ENCODE measurements at regions not wholly inside any gene's neighbourhood (a gene's known extent, or its start where the extent isn't known, plus 50 kb on each side); places are given as distances from the start of the nearest gene placed in this dataset.

DNA sequence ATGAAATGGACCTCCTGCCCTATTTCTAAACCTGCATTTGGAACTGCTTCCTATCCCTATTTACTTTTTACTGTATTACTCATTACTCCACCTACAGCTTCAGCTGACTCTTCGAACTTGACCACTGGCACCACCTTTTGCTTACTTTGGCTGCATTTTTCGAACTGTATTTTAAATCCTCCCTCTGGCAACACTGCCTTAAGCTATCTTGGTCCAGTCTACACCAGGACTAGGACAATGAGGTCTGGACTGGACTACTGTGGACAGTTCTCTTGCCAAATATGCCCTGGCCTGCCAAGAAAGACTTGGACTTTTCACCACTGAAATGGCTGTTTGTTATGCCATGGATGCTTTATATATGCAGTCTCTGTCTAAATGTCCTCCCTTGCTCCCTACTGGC lies 328.1 kb downstream of the BTG1 start:
- intact Hi-C loops (cut with micrococcal nuclease) = loop anchor here (10.0 kb wide), 1 partner anchor 433 kb away; no protein-coding TSS in a partner anchor
- DNase-seq = no peak
- no peaks in the 10 kb centered on the region for H3K27me3 Mint-ChIP-seq
- no peak overlapping the region for H3K27ac Mint-ChIP-seq
- TF ChIP-seq, protein P1, sequence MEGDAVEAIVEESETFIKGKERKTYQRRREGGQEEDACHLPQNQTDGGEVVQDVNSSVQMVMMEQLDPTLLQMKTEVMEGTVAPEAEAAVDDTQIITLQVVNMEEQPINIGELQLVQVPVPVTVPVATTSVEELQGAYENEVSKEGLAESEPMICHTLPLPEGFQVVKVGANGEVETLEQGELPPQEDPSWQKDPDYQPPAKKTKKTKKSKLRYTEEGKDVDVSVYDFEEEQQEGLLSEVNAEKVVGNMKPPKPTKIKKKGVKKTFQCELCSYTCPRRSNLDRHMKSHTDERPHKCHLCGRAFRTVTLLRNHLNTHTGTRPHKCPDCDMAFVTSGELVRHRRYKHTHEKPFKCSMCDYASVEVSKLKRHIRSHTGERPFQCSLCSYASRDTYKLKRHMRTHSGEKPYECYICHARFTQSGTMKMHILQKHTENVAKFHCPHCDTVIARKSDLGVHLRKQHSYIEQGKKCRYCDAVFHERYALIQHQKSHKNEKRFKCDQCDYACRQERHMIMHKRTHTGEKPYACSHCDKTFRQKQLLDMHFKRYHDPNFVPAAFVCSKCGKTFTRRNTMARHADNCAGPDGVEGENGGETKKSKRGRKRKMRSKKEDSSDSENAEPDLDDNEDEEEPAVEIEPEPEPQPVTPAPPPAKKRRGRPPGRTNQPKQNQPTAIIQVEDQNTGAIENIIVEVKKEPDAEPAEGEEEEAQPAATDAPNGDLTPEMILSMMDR (IDR thresholded peaks at IDR 0.05) = no peak
- no peak for ATAC-seq
- H3K4me3 Mint-ChIP-seq = no peak overlapping the region
- POLR2A ChIA-PET = no interaction called here
- CTCF ChIA-PET = interaction anchor here (1.0 kb wide), 1 partner anchor 27 kb away, joined by 3 read pairs; no protein-coding TSS in a partner anchor
- peaks cover 3% of the 10 kb centered on the region for H3K36me3 Mint-ChIP-seq (ENCODE audit: low read depth)
- H3K4me1 Mint-ChIP-seq (ENCODE audit: low read depth) = peaks cover 12% of the 10 kb centered on the region
- peaks cover 9% of the 10 kb centered on the region for H3K9me3 Mint-ChIP-seq

DNA sequence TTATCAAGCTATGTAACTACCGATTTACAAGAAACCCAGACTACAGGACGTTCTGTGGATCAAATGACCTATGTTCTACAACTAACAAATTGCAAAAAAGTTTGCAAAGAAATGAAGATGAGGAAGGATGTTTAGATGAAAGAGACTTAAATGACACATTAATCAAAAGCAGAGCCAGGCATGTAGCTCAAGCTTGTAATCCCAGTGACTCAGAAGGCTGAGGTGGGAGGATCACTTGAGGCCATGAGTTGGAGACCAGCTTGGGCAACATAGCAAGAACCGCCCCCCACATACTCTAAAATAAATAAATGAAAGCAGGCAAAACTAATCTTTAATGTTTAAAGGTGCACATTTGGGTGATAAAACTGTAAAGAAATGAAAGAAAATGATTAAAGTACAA lies 331.9 kb downstream of the BTG1 start:
- Mint-ChIP-seq H3K27me3 (no peaks in the 10 kb centered on the region), H3K4me3 (no peak overlapping the region), H3K27ac (no peak overlapping the region), H3K36me3 (ENCODE audit: low read depth) (peaks cover 11% of the 10 kb centered on the region), H3K4me1 (ENCODE audit: low read depth) (peaks cover 26% of the 10 kb centered on the region), H3K9me3 (peaks cover 24% of the 10 kb centered on the region)
- TF ChIP-seq, protein P1 (IDR thresholded peaks at IDR 0.05) = no peak
- POLR2A ChIA-PET = no interaction called here
- CTCF ChIA-PET = interaction anchor here (0.7 kb wide), 1 partner anchor 33 kb away, joined by 3 read pairs; no protein-coding TSS in a partner anchor
- intact Hi-C loops (cut with micrococcal nuclease) = loop anchor here (5.0 to 10.0 kb wide), 2 partner anchors 329 to 429 kb away; no protein-coding TSS in a partner anchor
- ATAC-seq (no peak), DNase-seq (peak; percentile 21)

DNA sequence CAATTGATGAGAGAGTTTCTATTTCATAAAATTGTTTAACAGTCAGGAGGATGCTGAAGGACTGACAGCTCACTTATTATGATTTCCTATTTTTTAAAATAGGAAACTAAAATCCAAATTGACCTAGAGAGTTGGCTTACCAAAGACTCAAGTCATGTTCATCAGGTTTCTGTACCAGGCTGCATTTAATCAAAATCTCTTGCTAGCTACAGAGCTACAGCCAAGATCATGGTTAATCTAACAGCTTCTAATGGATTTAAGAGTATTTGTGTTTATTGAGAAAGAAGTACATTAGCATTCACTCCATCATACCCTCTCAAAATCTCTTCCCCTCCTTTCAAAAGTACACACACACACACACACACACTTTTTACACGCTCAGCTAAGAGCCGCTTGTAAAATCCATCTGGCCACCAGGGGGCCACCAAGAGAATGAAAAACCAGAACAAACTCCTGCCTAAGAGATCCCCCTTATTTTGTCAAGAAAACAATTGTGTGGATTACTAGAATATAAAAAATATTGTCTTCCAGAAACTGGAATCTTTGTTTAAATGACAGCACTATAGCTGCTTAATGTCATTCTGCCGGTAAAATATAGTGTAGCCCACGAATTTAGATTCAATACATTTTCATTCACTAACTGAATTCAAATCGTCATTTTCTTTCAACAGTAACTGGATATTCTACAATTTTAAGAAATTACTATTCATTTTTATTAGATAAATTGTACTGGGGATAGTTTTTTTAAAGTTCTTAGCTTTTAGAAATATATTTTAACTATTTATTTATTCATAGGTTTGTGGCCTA lies 334.0 kb downstream of the BTG1 start:
- TF ChIP-seq, protein P1 (IDR thresholded peaks at IDR 0.05) = peak; percentile 92
- ChIA-PET CTCF (interaction anchor here (0.5 to 3.5 kb wide), 70 partner anchors 9 to 780 kb away, joined by 3 to 32 read pairs (median 4); partner anchors contain the start of gene BTG1), POLR2A (interaction anchor here (0.6 to 0.7 kb wide), 2 partner anchors 240 to 332 kb away, joined by 3 read pairs; no protein-coding TSS in a partner anchor)
- peaks cover 17% of the 10 kb centered on the region for H3K36me3 Mint-ChIP-seq (ENCODE audit: low read depth)
- DNase-seq (peak; percentile 87), ATAC-seq (peak; percentile 78)
- H3K9me3 Mint-ChIP-seq = peaks cover 36% of the 10 kb centered on the region
- intact Hi-C loops (cut with micrococcal nuclease) = loop anchor here (5.0 to 10.0 kb wide), 2 partner anchors 331 to 427 kb away; no protein-coding TSS in a partner anchor
- H3K27ac Mint-ChIP-seq = peak overlapping the region; percentile 79
- no peaks in the 10 kb centered on the region for H3K27me3 Mint-ChIP-seq
- H3K4me3 Mint-ChIP-seq = no peak overlapping the region
- peaks cover 26% of the 10 kb centered on the region for H3K4me1 Mint-ChIP-seq (ENCODE audit: low read depth)

DNA sequence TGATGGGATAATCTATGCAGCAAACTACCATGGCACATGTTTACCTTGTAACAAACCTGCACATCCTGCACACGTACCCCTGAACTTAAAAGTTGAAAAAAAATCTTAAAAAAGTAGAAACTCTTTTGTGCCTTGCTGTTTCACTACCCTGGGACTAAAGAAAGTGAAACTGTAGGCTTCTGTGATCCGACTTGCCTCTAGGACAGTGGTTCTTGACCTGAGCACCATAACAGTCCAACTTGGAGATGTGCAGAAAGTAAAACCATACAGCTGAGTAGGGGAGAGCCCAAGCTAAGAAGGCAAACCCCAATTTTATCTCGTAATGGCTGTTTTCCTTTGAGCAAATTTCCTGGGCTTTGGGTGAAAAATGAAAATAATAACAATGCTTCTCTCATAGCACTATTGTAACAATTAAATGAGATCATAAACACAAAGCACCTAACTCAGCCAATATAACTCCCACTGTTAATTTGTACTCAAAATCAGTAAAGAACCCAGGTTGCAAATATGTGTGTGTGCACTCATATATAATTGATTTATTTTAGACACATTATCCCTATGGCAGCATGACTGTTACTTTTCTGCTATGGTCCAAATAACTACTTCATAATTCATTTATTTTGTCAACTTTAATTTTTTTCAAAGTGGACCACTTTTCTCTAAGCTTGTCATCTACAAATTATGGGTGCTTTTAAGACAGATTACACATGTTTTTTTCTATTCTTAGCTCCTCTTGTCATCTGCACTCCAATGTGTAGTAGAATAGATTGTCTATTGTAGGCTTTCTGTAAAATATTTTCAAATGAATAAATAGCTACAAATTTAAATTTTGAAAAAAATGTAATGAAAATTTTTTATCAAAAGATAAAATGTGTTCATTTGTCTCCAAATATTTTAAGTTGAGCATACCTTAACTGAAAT lies 334.9 kb downstream of the BTG1 start:
- H3K9me3 Mint-ChIP-seq = peaks cover 43% of the 10 kb centered on the region
- H3K27ac Mint-ChIP-seq = no peak overlapping the region
- ChIA-PET CTCF (interaction anchor here (0.5 to 3.5 kb wide), 64 partner anchors 10 to 781 kb away, joined by 3 to 32 read pairs (median 5); partner anchors contain the start of gene BTG1), POLR2A (no interaction called here)
- DNase-seq = no peak
- peaks cover 17% of the 10 kb centered on the region for H3K36me3 Mint-ChIP-seq (ENCODE audit: low read depth)
- intact Hi-C loops (cut with micrococcal nuclease) = loop anchor here (5.0 to 10.0 kb wide), 2 partner anchors 332 to 426 kb away; no protein-coding TSS in a partner anchor
- peaks cover 26% of the 10 kb centered on the region for H3K4me1 Mint-ChIP-seq (ENCODE audit: low read depth)
- H3K27me3 Mint-ChIP-seq = no peaks in the 10 kb centered on the region
- ATAC-seq = no peak
- H3K4me3 Mint-ChIP-seq = no peak overlapping the region
- TF ChIP-seq, protein P1 (IDR thresholded peaks at IDR 0.05) = no peak

Measured in activated CD8-positive, alpha-beta T cell treated with anti-CD3 and anti-CD28 coated beads for 36 hours (primary cell).